ENCODE measurements at regions not wholly inside any gene's neighbourhood (a gene's known extent, or its start where the extent isn't known, plus 50 kb on each side); places are given as distances from the start of the nearest gene placed in this dataset.

- TF ChIP-seq CTCF (conservative IDR thresholded peaks at IDR 0.05; ENCODE audit: low read depth in 2 of 2) (no peak), EZH2phosphoT487 (IDR thresholded peaks at IDR 0.05; ENCODE audit: unreplicated experiment) (no peak), EZH2 (IDR thresholded peaks at IDR 0.05; ENCODE audit: low read depth, unreplicated experiment) (no peak), POLR2AphosphoS5 (IDR thresholded peaks at IDR 0.05; ENCODE audit: low read depth) (no peak), REST (IDR thresholded peaks at IDR 0.05; ENCODE audit: unreplicated experiment) (no peak), ETS1 (IDR thresholded peaks at IDR 0.05) (no peak)
Measured at GRCh38 chr3:72134989-72135451, 350.1 kb upstream of the PROK2 start.
